ENCODE measurements at regions not wholly inside any gene's neighbourhood (a gene's known extent, or its start where the extent isn't known, plus 50 kb on each side); places are given as distances from the start of the nearest gene placed in this dataset.
"Not testable (repeated sequence)": the region's sequence is repeated elsewhere in the genome, so short reads cannot be mapped to it uniquely, and the experiment has no call there.

DNA sequence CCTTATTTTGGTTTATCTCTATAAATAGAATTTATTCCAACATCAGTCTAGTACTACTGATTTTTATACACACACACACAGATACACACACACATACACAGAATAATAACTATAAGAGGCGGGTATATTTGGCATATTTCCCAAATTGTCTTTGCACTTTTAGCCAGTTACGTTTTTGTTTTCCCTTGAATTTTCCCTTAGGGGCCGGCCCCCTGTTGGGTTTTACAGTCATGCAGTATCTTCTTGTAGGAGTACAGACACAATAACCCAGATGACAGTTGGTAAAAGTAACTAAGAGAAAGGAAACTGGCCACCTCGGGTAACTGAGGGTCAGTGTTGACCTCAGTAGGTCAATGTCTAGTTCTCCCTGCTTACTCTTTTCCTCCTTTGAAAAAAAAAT lies 50.9 kb downstream of the DISP1 start:
- no peak for DNase-seq

DNA sequence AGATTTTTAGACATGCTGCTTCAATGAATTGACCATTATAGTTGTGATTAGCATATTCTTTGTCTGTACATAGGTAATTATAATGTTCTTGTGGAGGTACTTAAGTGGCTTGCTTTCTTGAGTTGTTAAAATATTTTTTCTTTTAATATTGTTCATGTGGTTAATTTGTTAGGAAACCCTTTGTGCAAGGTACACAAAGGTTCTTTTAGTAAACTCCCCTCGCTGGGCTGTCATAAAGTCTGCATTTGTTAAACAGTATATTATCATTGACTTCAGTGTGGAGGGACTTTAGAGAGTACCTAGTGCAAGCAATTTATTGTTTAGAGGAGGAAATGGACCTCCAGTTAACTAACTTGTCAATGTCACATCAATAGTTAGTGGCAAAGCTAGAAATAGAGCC lies 52.5 kb downstream of the DISP1 start:
- no peak for DNase-seq

- DNase-seq: no peak
Measured at GRCh38 chr1:222876182-222876581, 61.3 kb downstream of the DISP1 start.

- DNase-seq: no peak
Measured at GRCh38 chr1:222877854-222878253, 63.0 kb downstream of the DISP1 start.

DNA sequence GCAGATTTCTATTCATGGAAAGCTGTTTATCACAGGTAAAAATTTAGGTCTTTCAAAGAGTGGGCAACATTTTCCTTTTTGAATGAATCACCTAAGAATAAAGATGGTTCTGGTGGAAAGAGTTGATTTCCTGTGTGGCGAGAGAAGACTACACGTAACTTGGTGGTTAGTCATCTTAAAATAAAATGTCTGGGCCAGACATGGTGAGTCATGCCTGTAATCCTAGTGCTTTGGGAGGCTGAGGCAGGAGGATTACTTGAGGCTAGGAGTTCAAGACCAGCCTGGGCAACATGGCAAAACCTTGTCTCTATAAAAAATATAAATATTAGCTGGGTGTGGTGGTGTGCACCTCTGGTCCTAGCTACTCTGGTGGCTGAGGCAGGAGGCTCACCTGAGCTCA lies 65.7 kb downstream of the DISP1 start:
- peak; percentile 17 to 34 for DNase-seq

GRCh38 chr1:222886194-222886854 lies 71.5 kb downstream of the DISP1 start:
- no peak for DNase-seq

DNA sequence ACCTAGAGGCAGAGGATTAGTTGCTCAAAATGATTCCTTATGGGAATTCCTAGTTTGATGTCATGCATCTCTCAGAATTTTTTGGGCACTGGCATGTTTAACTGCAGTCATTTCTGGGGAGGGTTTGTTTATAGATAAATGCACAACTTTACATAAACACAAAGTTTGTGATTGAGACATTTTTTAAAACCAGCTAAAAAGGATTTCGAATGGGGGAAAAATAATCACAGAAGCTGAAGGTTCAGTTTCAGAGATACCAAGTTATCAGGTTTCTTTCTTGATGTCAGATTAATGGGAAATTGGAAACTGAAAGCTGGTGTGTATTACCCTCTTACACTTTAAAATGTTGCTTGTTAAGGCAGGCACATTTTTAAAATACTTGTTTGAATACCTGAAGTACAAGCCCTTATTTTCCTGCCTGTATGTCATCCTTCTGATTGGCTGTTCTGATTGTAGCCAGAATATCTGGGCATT lies 72.1 kb downstream of the DISP1 start:
- no peak for DNase-seq

- no peak for DNase-seq
Measured at GRCh38 chr1:222889440-222889839, 74.6 kb downstream of the DISP1 start.

- no peak for DNase-seq
Measured at GRCh38 chr1:222890716-222891115, 75.9 kb downstream of the DISP1 start.

DNA sequence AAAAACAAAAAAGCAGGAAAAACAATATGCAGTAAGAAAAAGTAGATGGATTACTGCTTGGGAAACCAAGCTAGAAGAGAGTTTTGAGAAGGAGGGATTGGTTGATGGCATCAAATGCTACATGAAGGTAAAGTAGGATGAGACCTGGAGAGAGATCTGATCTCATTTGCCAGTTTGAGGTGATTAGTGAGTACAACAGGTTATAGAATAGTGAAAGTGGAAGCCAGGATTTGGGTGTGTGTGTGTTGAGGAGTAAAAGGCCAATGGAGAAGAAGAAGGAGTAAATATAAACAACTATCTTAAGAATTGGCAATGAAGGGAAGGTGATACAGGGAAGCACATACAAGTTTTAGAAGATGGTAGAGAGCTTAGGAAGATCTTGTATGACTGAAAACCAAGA lies 76.7 kb downstream of the DISP1 start:
- no peak for DNase-seq

DNA sequence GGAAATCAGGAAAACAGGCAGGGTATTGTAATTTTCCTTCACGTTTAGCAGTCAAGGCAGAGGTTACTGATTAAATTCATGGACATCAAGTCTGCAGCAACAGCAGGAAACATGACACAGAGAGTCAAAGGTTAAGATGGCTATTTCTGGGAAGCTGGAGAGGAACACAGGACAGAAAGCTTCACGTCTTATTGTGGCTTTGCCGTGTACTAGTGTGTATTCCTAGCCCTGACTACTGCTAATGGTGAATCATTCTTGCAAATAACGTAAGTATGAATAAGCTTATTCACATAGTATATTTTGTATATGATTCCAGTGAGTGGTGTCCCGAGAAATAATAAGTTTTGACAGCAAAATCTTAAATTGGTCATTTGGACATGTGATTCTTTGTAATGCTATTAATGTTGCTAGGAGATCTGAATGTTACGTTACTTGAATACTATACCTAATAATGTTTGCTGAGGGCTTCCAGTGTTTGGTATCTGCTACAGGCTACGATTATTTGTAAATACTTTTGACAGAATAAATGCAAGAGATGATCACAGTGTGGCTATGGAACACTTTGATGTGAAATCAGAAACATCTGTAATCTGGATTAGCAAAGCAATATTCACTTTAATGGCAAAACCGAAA lies 77.4 kb downstream of the DISP1 start:
- DNase-seq: no peak

GRCh38 chr1:222893255-222893654 lies 78.4 kb downstream of the DISP1 start:
- no peak for DNase-seq

GRCh38 chr1:222894331-222894730 lies 79.5 kb downstream of the DISP1 start:
- no peak for DNase-seq

- no peak for DNase-seq
Measured at GRCh38 chr1:222896630-222897526, 82.0 kb downstream of the DISP1 start.

DNA sequence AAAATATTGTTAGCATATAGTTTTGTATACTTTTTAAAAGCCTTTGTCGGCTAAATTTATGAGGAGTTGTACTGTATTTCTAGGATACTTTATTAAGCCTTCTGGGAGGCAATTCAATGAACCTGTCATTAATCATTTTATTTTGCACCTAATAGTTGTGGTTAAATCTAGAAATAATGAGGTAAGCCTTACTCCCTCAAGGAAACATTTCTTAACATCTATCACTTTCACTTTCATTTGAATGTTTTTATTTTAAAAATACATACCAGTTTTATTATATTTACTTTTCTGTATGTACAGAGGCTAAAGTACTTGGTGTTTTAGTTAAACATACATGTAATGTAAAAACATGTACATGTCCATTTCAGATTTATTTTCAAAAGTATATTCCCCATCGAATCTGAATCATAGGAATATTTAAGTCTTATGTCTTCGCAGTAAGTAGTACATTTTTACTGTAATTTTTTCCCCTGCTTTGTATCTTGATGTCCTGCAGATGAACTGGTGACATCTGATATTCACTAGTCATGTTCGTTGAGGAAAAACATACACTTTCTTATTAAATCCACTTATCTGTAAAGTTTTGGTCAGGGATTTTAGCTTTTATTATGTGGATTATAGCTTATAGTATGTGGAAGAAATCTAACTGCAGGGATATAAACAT lies 82.8 kb downstream of the DISP1 start:
- no peak for DNase-seq

DNA sequence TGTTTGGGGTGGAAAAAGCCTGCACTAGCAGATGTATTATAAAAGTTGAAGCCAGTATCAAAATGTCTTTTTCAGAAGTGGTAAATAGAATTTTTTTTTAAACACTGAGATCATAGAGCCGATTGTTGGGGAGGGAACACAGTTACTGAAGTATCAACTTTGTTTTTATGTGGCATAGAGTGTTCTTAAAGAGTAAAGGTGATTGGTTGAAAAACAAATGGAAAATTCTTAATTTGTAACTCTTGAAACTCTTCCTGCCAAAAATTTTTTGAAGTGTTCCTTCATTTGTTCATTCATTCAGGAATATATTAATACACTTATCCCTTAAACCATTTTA lies 83.3 kb downstream of the DISP1 start:
- DNase-seq: no peak

DNA sequence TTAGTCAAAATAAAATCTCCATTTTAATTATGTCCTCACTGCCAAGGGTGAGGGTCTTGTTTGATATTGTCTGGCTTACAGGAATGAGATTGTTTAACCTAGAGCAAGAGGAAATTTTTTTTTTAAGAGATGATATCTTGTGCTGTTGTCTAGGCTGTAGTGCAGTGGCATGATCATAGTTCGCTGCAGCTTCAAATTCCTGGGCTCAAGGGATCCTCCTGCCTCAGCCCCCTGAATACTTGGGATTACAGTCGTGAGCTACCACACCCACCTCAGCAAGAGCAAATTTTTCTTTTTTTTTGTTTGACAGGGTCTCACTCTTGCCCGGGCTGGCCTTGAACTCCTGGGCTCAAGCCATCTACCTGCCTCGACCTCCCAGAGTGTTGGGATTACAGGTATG lies 84.6 kb downstream of the DISP1 start:
- DNase-seq: no peak

DNA sequence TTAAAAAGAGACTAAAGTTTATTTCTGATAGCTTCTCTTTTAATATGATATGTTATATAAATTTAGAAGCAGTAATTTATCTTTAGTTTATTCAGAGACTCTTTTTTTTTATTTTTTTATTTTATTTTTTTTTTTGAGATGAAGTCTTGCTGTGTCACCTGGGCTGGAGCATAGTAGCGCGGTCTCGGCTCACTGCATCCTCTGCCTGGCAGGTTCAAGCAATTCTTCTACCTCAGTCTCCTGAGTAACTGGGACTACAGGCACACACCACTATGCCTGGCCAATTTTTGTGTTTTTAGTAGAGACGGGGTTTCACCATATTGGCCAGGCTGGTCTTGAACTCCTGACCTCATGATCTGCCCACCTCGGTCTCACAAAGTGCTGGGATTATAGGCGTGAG lies 89.6 kb downstream of the DISP1 start:
- no peak for DNase-seq

- DNase-seq: no peak
Measured at GRCh38 chr1:222905151-222905550, 90.3 kb downstream of the DISP1 start.

DNA sequence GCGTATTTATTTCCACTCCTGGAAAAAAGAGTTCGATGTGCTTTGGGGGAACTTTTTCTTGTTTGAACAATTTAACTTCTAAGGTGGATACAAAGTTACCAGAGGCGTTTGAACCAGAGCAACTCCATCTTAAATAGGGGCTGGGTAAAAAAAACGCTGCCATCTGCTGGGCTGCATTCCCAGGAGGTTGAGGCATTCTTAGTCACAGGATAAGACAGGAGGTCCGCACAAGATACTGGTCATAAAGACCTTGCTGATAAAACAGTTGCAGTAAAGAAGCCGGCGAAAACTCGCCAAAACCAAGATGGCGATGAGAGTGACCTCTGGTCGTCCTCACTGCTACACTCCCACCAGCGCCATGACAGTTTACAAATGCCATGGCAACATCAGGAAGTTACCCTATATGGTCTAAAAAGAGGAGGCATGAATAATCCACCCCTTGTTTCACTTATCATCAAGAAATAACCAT lies 91.5 kb downstream of the DISP1 start:
- not testable (repeated sequence) for DNase-seq

DNA sequence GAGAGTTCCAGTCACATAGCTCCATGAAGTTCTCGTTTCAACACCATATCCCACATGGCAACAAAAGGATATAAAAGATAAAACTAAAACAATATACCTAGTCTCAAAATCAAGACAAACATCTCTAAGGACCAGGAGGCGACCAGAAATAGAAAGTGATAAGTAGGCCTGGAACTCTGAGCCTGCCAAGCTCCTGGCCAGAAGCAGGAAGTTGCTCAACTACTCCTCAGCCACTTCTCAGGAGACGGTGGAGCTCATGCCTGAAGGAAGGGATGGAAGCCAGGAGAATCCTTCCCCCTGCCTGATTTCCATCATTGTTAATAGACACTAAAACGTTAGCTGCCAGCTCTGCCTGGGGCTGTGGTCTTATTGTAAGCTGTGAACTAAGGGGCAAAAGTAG lies 94.7 kb downstream of the DISP1 start:
- DNase-seq: no peak

GRCh38 chr1:222910699-222911098 lies 95.9 kb downstream of the DISP1 start:
- no peak for DNase-seq

DNA sequence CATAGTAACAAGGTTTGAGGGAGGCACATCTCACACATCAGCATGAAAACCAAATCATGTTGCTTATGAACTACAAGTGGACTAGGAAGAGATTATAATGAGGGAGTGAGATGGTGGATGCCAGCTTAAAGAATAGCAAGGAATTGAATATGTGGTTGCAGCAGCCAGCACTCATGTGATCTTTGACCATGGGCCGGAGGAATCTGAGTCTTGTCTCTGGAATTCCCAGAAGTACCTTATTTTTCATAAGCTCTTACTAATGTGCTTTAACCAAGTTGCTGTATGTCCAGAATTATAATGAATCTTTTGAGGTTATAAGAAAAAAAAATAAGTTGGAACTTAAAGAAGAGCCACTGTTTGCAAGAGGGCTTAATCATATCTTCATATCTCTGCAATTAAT lies 97.0 kb downstream of the DISP1 start:
- DNase-seq: no peak

All from stimulated activated CD4-positive, alpha-beta T cell treated with anti-CD3 and anti-CD28 coated beads, Interleukin-4, amount 100 ng/mL, for 4 hours (primary cell).